HEK293 (cell line): ENCODE measurements at regions not wholly inside any gene's neighbourhood (a gene's known extent, or its start where the extent isn't known, plus 50 kb on each side); places are given as distances from the start of the nearest gene placed in this dataset.

Source experiments
- CTCF ChIA-PET: fragments of 350-600 bp; formaldehyde crosslinking; extraction: SDS; loops from one replicate; lab custom pipeline; 2021; ENCODE audit warnings: antibody characterized with exemption; lab: Yijun Ruan, JAX
- POLR2A ChIA-PET: fragments of 300-600 bp; formaldehyde crosslinking; extraction: SDS; loops from one replicate; lab custom pipeline; 2020; ENCODE audit warnings: antibody characterized with exemption, inconsistent platforms; lab: Yijun Ruan, JAX
- H3K27ac ChIP-seq: fragments of 200-500 bp; sonication (Bioruptor generic); 2 replicates; pipeline ENCODE4 v1.5.1; 2014; ENCODE audit warnings: low read depth, low read length, control low read depth, inconsistent platforms; ENCODE audit errors: extremely low read depth
- H3K36me3 ChIP-seq, 2 experiments: fragments of 200-500 bp in 1 of 2; sonication (Bioruptor generic) in 1 of 2; 1 replicate in 1 of 2; 2 replicates in 1 of 2; pipeline ENCODE4 v1.5.1; 2014 to 2017; ENCODE audit warnings: inconsistent platforms in 2 of 2, low read length in 2 of 2; ENCODE audit not compliant: control insufficient read depth in 2 of 2, insufficient read depth in 1 of 2
- H3K4me1 ChIP-seq: fragments of 200-500 bp; sonication (Bioruptor generic); 2 replicates; pipeline ENCODE4 v1.5.1; 2014; ENCODE audit warnings: mild to moderate bottlenecking, low read length, inconsistent platforms; ENCODE audit not compliant: control insufficient read depth, insufficient read depth
- H3K4me3 ChIP-seq: 2 replicates; pipeline ENCODE4 v1.5.1; 2011; ENCODE audit warnings: low read depth, mild to moderate bottlenecking, control low read depth, low read length, moderate library complexity
- H3K9me3 ChIP-seq: fragments of 200-500 bp; sonication (Bioruptor generic); 2 replicates; pipeline ENCODE4 v1.5.1; 2014; ENCODE audit warnings: low read depth, low read length, inconsistent platforms; ENCODE audit not compliant: control insufficient read depth, insufficient read depth
- BCL11A ChIP-seq: fragments of 450-650 bp; formaldehyde crosslinking; IDR thresholded peaks from 2 replicates; pipeline ENCODE4 v1.5.1; 2016; ENCODE audit warnings: low read depth, missing biosample characterization, missing genetic modification characterization
- EGR2 ChIP-seq: fragments of 450-650 bp; formaldehyde crosslinking; IDR thresholded peaks from 2 replicates; pipeline ENCODE4 v1.5.1; 2016; ENCODE audit warnings: low read depth, missing biosample characterization, missing genetic modification characterization
- GFI1B ChIP-seq: fragments of 450-650 bp; formaldehyde crosslinking; IDR thresholded peaks from 2 replicates; pipeline ENCODE4 v1.5.1; 2016; ENCODE audit warnings: missing biosample characterization, missing genetic modification characterization
- GLIS2 ChIP-seq: fragments of 450-650 bp; formaldehyde crosslinking; IDR thresholded peaks from 2 replicates; pipeline ENCODE4 v1.5.1; 2016; ENCODE audit warnings: missing biosample characterization, missing genetic modification characterization
- HOXA7 ChIP-seq: sonication (generic); formaldehyde crosslinking; IDR thresholded peaks from 2 replicates; pipeline ENCODE4 v1.8.1; 2022; ENCODE audit warnings: missing genetic modification reagents, borderline replicate concordance
- KLF1 ChIP-seq: fragments of 450-650 bp; formaldehyde crosslinking; IDR thresholded peaks from 2 replicates; pipeline ENCODE4 v1.5.1; 2016; ENCODE audit warnings: missing biosample characterization, missing genetic modification characterization
- PRDM1 ChIP-seq: fragments of 450-650 bp; formaldehyde crosslinking; IDR thresholded peaks from 2 replicates; pipeline ENCODE4; 2016; ENCODE audit warnings: missing biosample characterization, missing genetic modification characterization
- YY1 ChIP-seq: fragments of 450-650 bp; formaldehyde crosslinking; IDR thresholded peaks from 2 replicates; pipeline ENCODE4 v1.5.1; 2018; ENCODE audit warnings: missing biosample characterization, missing genetic modification characterization
- ZNF121 ChIP-seq: fragments of 450-650 bp; formaldehyde crosslinking; IDR thresholded peaks from 2 replicates; pipeline ENCODE4 v1.5.1; 2016; ENCODE audit warnings: missing biosample characterization, missing genetic modification characterization
- ZNF169 ChIP-seq: fragments of 450-650 bp; formaldehyde crosslinking; IDR thresholded peaks from 2 replicates; pipeline ENCODE4 v1.5.1; 2016; ENCODE audit warnings: missing biosample characterization, missing genetic modification characterization
- ZNF354C ChIP-seq: fragments of 450-650 bp; formaldehyde crosslinking; IDR thresholded peaks from 2 replicates; pipeline ENCODE4 v1.5.1; 2016; ENCODE audit warnings: missing biosample characterization, missing genetic modification characterization, low read depth, borderline replicate concordance
- ZNF37A ChIP-seq: fragments of 450-650 bp; IDR thresholded peaks from 2 replicates; pipeline ENCODE4 v1.5.1; 2018; ENCODE audit warnings: missing biosample characterization, missing genetic modification characterization
- ZNF548 ChIP-seq: fragments of 450-650 bp; formaldehyde crosslinking; IDR thresholded peaks from 2 replicates; pipeline ENCODE4 v1.5.1; 2016; ENCODE audit warnings: missing biosample characterization, missing genetic modification characterization
- ZNF585B ChIP-seq: fragments of 450-650 bp; formaldehyde crosslinking; IDR thresholded peaks from 2 replicates; pipeline ENCODE4 v1.5.1; 2016; ENCODE audit warnings: missing biosample characterization, missing genetic modification characterization
- ZNF629 ChIP-seq: fragments of 450-650 bp; formaldehyde crosslinking; IDR thresholded peaks from 2 replicates; pipeline ENCODE4 v1.5.1; 2017; ENCODE audit warnings: missing biosample characterization, missing genetic modification characterization
- ZNF777 ChIP-seq: fragments of 450-650 bp; formaldehyde crosslinking; IDR thresholded peaks from 2 replicates; pipeline ENCODE4 v1.5.1; 2017; ENCODE audit warnings: missing biosample characterization, missing genetic modification characterization, borderline replicate concordance
- ZNF792 ChIP-seq: fragments of 450-650 bp; formaldehyde crosslinking; IDR thresholded peaks from 2 replicates; pipeline ENCODE4 v1.5.1; 2016; ENCODE audit warnings: missing biosample characterization, missing genetic modification characterization
- ZSCAN16 ChIP-seq: fragments of 450-650 bp; formaldehyde crosslinking; IDR thresholded peaks from 2 replicates; pipeline ENCODE4 v1.5.1; 2016; ENCODE audit warnings: missing biosample characterization, missing genetic modification characterization
- TF ChIP-seq, protein P1 (sequence below): sonication (generic); formaldehyde crosslinking; IDR thresholded peaks from 2 replicates; pipeline ENCODE4 v1.8.1; 2022; ENCODE audit warnings: mild to moderate bottlenecking, moderate library complexity, missing genetic modification reagents
- TF ChIP-seq, protein P2 (sequence below): fragments of 450-650 bp; formaldehyde crosslinking; IDR thresholded peaks from 2 replicates; pipeline ENCODE4 v1.5.1; 2016; ENCODE audit warnings: missing biosample characterization, missing genetic modification characterization
- TF ChIP-seq, protein P3 (sequence below): IDR thresholded peaks from 2 replicates; pipeline ENCODE4 v1.6.1; 2011; ENCODE audit warnings: mild to moderate bottlenecking, low read depth, low read length, borderline replicate concordance
- TF ChIP-seq, protein P4 (sequence below): fragments of 450-650 bp; formaldehyde crosslinking; IDR thresholded peaks from 2 replicates; pipeline ENCODE4 v1.5.1; 2016; ENCODE audit warnings: missing biosample characterization, missing genetic modification characterization

DNA sequence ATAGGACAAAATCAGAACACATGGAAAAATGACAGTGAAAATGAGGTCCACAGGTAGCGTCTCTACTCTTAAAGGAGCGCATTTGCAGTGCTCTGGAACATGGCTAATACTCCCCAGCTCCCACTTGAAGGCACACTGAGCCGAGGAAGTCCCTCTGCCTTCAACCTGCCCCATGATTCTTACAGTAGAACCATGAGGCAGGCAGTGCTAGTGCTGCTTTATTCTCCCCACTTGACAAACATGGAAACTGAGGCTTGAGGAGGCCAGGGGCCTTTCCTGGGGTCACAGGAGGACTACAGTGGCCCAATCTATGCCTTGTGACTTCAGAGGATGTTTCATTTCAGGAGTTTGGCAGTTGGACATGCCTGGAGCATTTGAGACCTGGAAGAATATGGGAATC is 244.1 kb upstream of the MAF start:
- Histone ChIP-seq H3K36me3 (no peaks in the 10 kb centered on the region), H3K27ac (no peak overlapping the region), H3K4me3 (no peak overlapping the region), H3K4me1 (no peaks in the 10 kb centered on the region)
- CTCF ChIA-PET, result no interaction called here
- TF ChIP-seq, protein P1, sequence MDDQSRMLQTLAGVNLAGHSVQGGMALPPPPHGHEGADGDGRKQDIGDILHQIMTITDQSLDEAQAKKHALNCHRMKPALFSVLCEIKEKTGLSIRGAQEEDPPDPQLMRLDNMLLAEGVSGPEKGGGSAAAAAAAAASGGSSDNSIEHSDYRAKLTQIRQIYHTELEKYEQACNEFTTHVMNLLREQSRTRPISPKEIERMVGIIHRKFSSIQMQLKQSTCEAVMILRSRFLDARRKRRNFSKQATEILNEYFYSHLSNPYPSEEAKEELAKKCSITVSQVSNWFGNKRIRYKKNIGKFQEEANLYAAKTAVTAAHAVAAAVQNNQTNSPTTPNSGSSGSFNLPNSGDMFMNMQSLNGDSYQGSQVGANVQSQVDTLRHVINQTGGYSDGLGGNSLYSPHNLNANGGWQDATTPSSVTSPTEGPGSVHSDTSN (CRISPR knock-in tag), result no peak
- TF ChIP-seq ZNF121 (tag by site-specific recombination), result no peak
- no peak for TF ChIP-seq ZNF777
- no peak for TF ChIP-seq ZNF629 (tag by site-specific recombination)
- TF ChIP-seq ZNF585B (tag by site-specific recombination), result no peak
- TF ChIP-seq, protein P2, sequence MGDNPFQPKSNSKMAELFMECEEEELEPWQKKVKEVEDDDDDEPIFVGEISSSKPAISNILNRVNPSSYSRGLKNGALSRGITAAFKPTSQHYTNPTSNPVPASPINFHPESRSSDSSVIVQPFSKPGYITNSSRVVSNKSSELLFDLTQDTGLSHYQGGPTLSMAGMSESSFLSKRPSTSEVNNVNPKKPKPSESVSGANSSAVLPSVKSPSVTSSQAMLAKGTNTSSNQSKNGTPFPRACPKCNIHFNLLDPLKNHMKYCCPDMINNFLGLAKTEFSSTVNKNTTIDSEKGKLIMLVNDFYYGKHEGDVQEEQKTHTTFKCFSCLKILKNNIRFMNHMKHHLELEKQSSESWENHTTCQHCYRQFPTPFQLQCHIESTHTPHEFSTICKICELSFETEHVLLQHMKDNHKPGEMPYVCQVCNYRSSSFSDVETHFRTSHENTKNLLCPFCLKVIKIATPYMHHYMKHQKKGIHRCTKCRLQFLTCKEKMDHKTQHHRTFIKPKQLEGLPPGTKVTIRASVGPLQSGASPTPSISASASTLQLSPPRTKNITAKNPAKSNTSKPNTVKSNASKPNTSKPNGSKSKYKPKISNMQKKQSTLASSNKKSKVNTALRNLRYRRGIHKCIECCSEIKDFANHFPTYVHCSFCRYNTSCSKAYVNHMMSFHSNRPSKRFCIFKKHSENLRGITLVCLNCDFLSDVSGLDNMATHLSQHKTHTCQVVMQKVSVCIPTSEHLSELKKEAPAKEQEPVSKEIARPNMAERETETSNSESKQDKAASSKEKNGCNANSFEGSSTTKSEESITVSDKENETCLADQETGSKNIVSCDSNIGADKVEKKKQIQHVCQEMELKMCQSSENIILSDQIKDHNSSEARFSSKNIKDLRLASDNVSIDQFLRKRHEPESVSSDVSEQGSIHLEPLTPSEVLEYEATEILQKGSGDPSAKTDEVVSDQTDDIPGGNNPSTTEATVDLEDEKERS (tag by site-specific recombination), result no peak
- TF ChIP-seq, all 188 proteins: peak for 0
- POLR2A ChIA-PET, result interaction anchor here (0.7 kb wide), 1 partner anchor 9 kb away, joined by 3 read pairs; no protein-coding TSS in a partner anchor
- H3K9me3 ChIP-seq, result no peaks in the 10 kb centered on the region

DNA sequence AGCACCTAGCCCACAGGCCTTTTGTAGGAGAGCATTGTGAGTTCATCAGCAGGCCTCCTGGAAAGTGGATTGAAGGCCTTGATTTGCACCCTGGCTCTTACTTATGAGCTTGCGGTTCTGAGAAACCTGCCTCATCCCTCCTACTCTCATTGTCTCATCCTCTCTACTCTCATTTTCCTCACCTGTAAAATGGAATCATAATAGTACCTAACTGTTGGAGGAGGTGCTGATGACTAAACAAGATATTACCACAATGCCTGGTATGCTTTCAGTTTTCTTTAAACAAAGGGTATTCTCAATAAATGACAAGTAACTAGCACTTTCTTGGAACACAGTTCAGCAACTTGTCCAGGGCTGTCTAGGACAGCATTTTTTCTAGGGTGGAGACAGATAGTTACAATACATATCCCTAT is 243.1 kb upstream of the MAF start:
- no peaks in the 10 kb centered on the region for H3K4me1 ChIP-seq
- H3K4me3 ChIP-seq, result no peak overlapping the region
- TF ChIP-seq ZNF792, result no peak
- TF ChIP-seq, protein P3, sequence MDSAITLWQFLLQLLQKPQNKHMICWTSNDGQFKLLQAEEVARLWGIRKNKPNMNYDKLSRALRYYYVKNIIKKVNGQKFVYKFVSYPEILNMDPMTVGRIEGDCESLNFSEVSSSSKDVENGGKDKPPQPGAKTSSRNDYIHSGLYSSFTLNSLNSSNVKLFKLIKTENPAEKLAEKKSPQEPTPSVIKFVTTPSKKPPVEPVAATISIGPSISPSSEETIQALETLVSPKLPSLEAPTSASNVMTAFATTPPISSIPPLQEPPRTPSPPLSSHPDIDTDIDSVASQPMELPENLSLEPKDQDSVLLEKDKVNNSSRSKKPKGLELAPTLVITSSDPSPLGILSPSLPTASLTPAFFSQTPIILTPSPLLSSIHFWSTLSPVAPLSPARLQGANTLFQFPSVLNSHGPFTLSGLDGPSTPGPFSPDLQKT, result no peak
- TF ChIP-seq YY1 (tag by site-specific recombination), result no peak
- TF ChIP-seq GLIS2 (tag by site-specific recombination), result no peak
- TF ChIP-seq, protein P4, sequence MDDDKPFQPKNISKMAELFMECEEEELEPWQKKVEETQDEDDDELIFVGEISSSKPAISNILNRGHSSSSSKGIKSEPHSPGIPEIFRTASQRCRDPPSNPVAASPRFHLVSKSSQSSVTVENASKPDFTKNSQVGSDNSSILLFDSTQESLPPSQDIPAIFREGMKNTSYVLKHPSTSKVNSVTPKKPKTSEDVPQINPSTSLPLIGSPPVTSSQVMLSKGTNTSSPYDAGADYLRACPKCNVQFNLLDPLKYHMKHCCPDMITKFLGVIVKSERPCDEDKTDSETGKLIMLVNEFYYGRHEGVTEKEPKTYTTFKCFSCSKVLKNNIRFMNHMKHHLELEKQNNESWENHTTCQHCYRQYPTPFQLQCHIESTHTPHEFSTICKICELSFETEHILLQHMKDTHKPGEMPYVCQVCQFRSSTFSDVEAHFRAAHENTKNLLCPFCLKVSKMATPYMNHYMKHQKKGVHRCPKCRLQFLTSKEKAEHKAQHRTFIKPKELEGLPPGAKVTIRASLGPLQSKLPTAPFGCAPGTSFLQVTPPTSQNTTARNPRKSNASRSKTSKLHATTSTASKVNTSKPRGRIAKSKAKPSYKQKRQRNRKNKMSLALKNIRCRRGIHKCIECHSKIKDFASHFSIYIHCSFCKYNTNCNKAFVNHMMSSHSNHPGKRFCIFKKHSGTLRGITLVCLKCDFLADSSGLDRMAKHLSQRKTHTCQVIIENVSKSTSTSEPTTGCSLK (tag by site-specific recombination), result no peak
- TF ChIP-seq ZNF548, result no peak
- TF ChIP-seq HOXA7, result no peak
- TF ChIP-seq ZNF354C (tag by site-specific recombination), result no peak
- TF ChIP-seq KLF1 (tag by site-specific recombination), result no peak
- no peak for TF ChIP-seq PRDM1 (tag by site-specific recombination)
- no peak for TF ChIP-seq BCL11A (tag by site-specific recombination)
- TF ChIP-seq ZNF169, result no peak
- no peak for TF ChIP-seq GFI1B (tag by site-specific recombination)
- no peak for TF ChIP-seq ZNF37A (tag by site-specific recombination)
- TF ChIP-seq EGR2 (tag by site-specific recombination), result no peak
- TF ChIP-seq ZSCAN16 (tag by site-specific recombination), result no peak
- H3K27ac ChIP-seq, result no peak overlapping the region
- ChIA-PET CTCF (no interaction called here), POLR2A (no interaction called here)
- no peaks in the 10 kb centered on the region for H3K9me3 ChIP-seq
- H3K36me3 ChIP-seq, result no peaks in the 10 kb centered on the region
